ENCODE measurements at regions not wholly inside any gene's neighbourhood (a gene's known extent, or its start where the extent isn't known, plus 50 kb on each side); places are given as distances from the start of the nearest gene placed in this dataset.
A peak's percentile ranks its signal among the peaks of the same experiment; 100 is the strongest.

GRCh38 chr2:6748406-6749067, 117.2 kb downstream of the CMPK2 start:
- POLR2A ChIA-PET (ENCODE audit: unreplicated experiment) = interaction anchor here (0.6 kb wide), 2 partner anchors 66 to 423 kb away, joined by 3 read pairs; no protein-coding TSS in a partner anchor
- Histone ChIP-seq H3K27ac (no peak overlapping the region), H3K4me1 (replicated peaks; ENCODE audit: insufficient read depth) (no peaks in the 10 kb centered on the region), H3F3A (ENCODE audit: insufficient read depth, low read depth) (no peaks in the 10 kb centered on the region), H3K9me3 (ENCODE audit: insufficient read depth, low read depth) (no peaks in the 10 kb centered on the region), H3K27me3 (ENCODE audit: insufficient read depth, low read depth) (peaks cover 6% of the 10 kb centered on the region; the same call in 1 of the 2 replicates), H3K4me2 (no peak overlapping the region), H3K79me2 (ENCODE audit: low read depth) (no peaks in the 10 kb centered on the region), H3K4me3 (no peak overlapping the region), H4K20me1 (ENCODE audit: insufficient read depth) (no peaks in the 10 kb centered on the region), H3K36me3 (ENCODE audit: low read depth) (no peaks in the 10 kb centered on the region), H2AFZ (no peak overlapping the region), H3K9me2 (ENCODE audit: insufficient read depth) (no peaks in the 10 kb centered on the region)
- intact Hi-C loops (cut with micrococcal nuclease; ENCODE audit: unreplicated experiment) = no loop called here
- CTCF ChIA-PET = no interaction called here
- BruUV-seq (replicated peaks) = no TSS peak
- TF ChIP-seq CTCF (conservative IDR thresholded peaks at IDR 0.05) (no peak), EZH2 (IDR thresholded peaks at IDR 0.05; ENCODE audit: low read depth) (no peak)
- DNase-seq = peak in 1 of 2 experiments; percentile 32

- Histone ChIP-seq H3K36me3 (ENCODE audit: low read depth) (no peaks in the 10 kb centered on the region), H3K4me1 (replicated peaks; ENCODE audit: insufficient read depth) (no peaks in the 10 kb centered on the region), H2AFZ (no peak overlapping the region), H3K27me3 (ENCODE audit: insufficient read depth, low read depth) (peaks cover 15% of the 10 kb centered on the region), H3K4me3 (no peak overlapping the region), H3K9me3 (ENCODE audit: insufficient read depth, low read depth) (no peaks in the 10 kb centered on the region), H3F3A (ENCODE audit: insufficient read depth, low read depth) (no peaks in the 10 kb centered on the region), H3K4me2 (no peak overlapping the region), H3K27ac (no peak overlapping the region), H3K79me2 (ENCODE audit: low read depth) (no peaks in the 10 kb centered on the region), H3K9me2 (ENCODE audit: insufficient read depth) (no peaks in the 10 kb centered on the region), H4K20me1 (ENCODE audit: insufficient read depth) (no peaks in the 10 kb centered on the region)
- no peak for DNase-seq
- CTCF ChIA-PET = no interaction called here
- intact Hi-C loops (cut with micrococcal nuclease; ENCODE audit: unreplicated experiment) = no loop called here
- BruUV-seq (replicated peaks) = no TSS peak
- POLR2A ChIA-PET (ENCODE audit: unreplicated experiment) = no interaction called here
- TF ChIP-seq CTCF (conservative IDR thresholded peaks at IDR 0.05) = no peak
- no peak for TF ChIP-seq EZH2 (IDR thresholded peaks at IDR 0.05; ENCODE audit: low read depth)
These were observed 115.7 kb downstream of the CMPK2 start for GRCh38 chr2:6749962-6750361.

- TF ChIP-seq CTCF (conservative IDR thresholded peaks at IDR 0.05) = no peak
- no peak for TF ChIP-seq EZH2 (IDR thresholded peaks at IDR 0.05; ENCODE audit: low read depth)
- BruUV-seq (replicated peaks) = no TSS peak
- peak in 1 of 2 experiments; percentile 27 for DNase-seq
- Histone ChIP-seq H2AFZ (no peak overlapping the region), H3K4me2 (no peak overlapping the region), H3K9me2 (ENCODE audit: insufficient read depth) (no peaks in the 10 kb centered on the region), H3K36me3 (ENCODE audit: low read depth) (no peaks in the 10 kb centered on the region), H3F3A (ENCODE audit: insufficient read depth, low read depth) (no peaks in the 10 kb centered on the region), H3K27me3 (ENCODE audit: insufficient read depth, low read depth) (peaks cover 22% of the 10 kb centered on the region), H3K27ac (no peak overlapping the region), H3K9me3 (ENCODE audit: insufficient read depth, low read depth) (no peaks in the 10 kb centered on the region), H4K20me1 (ENCODE audit: insufficient read depth) (no peaks in the 10 kb centered on the region), H3K4me3 (no peak overlapping the region), H3K79me2 (ENCODE audit: low read depth) (no peaks in the 10 kb centered on the region), H3K4me1 (replicated peaks; ENCODE audit: insufficient read depth) (no peaks in the 10 kb centered on the region)
- ChIA-PET CTCF (no interaction called here), POLR2A (ENCODE audit: unreplicated experiment) (no interaction called here)
- intact Hi-C loops (cut with micrococcal nuclease; ENCODE audit: unreplicated experiment) = no loop called here
These were observed 115.1 kb downstream of the CMPK2 start for GRCh38 chr2:6750411-6751158.

Measured in PC-9 (cell line).